ENCODE measurements at regions not wholly inside any gene's neighbourhood (a gene's known extent, or its start where the extent isn't known, plus 50 kb on each side); places are given as distances from the start of the nearest gene placed in this dataset.

DNA sequence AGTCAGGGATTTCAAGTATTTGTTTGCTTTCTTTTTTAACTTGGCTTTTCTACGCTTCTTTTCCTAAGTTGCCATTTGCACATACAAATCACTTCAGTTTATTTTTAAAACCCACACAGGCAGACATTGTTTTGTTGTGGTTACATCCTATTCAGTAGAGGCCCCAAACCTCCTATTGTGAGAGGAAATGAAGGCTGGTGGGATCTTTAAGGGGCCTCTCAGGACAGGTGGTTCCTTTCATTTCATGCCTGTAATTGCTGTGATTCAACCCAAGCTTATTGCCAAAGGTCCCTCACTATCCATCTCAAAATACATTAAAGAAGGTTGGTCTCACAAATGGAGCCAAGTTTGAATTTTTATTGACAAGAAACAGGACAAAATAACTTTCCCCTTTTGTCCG lies 257.1 kb downstream of the ADAMTS20 start:
- H3K4me3 Mint-ChIP-seq, result no peak overlapping the region
- ChIA-PET CTCF (no interaction called here), POLR2A (no interaction called here)
- H3K4me1 Mint-ChIP-seq (ENCODE audit: low read depth), result no peaks in the 10 kb centered on the region
- H3K27me3 Mint-ChIP-seq, result no peaks in the 10 kb centered on the region
- intact Hi-C loops (cut with micrococcal nuclease), result no loop called here
- peaks cover 2% of the 10 kb centered on the region for H3K9me3 Mint-ChIP-seq
- H3K27ac Mint-ChIP-seq, result no peak overlapping the region
- no peak for DNase-seq
- H3K36me3 Mint-ChIP-seq, result no peaks in the 10 kb centered on the region

GRCh38 chr12:43294147-43294546 lies 257.9 kb downstream of the ADAMTS20 start:
- H3K9me3 Mint-ChIP-seq, result peaks cover 2% of the 10 kb centered on the region
- no peaks in the 10 kb centered on the region for H3K36me3 Mint-ChIP-seq
- intact Hi-C loops (cut with micrococcal nuclease), result no loop called here
- CTCF ChIA-PET, result no interaction called here
- H3K4me3 Mint-ChIP-seq, result no peak overlapping the region
- H3K4me1 Mint-ChIP-seq (ENCODE audit: low read depth), result no peaks in the 10 kb centered on the region
- no peak for DNase-seq
- no peak overlapping the region for H3K27ac Mint-ChIP-seq
- no peaks in the 10 kb centered on the region for H3K27me3 Mint-ChIP-seq
- POLR2A ChIA-PET, result no interaction called here

DNA sequence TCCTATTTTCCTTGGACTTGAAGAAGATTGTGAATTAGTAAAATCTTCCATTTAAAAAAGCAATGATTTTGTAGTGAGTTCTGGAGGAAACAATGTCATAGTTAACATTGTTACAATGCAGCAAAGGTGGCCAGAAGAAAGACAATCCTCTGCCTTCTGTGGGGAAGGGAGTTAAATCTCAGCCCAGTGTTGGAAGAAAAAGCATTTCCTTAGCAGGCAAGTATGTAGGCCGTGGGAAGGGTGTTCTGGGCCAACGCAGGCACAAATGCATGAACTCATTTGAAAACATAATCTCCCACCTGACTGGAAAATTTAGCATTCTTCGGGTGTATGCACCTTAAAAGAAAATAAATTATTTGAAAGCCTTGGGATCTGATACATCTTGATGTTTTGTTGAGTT lies 258.6 kb downstream of the ADAMTS20 start:
- POLR2A ChIA-PET, result no interaction called here
- Mint-ChIP-seq H3K27me3 (no peaks in the 10 kb centered on the region), H3K27ac (no peak overlapping the region), H3K4me1 (ENCODE audit: low read depth) (no peaks in the 10 kb centered on the region), H3K9me3 (peaks cover 2% of the 10 kb centered on the region), H3K4me3 (no peak overlapping the region), H3K36me3 (no peaks in the 10 kb centered on the region)
- CTCF ChIA-PET, result no interaction called here
- intact Hi-C loops (cut with micrococcal nuclease), result no loop called here
- no peak for DNase-seq

GRCh38 chr12:43292699-43293098 lies 259.3 kb downstream of the ADAMTS20 start:
- POLR2A ChIA-PET, result no interaction called here
- no peaks in the 10 kb centered on the region for H3K4me1 Mint-ChIP-seq (ENCODE audit: low read depth)

DNA sequence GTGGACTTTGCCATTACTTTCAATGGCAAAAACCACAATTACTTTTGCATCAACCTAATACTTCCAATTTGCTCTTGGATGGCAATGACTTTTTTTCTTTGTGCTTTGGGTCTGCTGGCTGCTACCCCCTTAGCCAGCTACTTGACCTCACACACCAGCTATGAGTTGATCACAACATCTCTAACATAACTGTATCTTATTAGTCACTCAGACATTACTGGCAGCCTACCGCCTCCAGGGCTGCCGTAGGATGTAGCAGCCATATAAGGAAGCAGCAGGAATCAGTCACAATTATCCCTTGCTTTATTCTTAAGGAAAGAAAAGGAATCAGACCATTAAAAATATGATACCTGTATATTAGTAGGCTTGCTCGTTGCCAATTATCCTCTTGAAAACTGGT lies 260.5 kb downstream of the ADAMTS20 start:
- Mint-ChIP-seq H3K27me3 (no peaks in the 10 kb centered on the region), H3K36me3 (no peaks in the 10 kb centered on the region), H3K9me3 (no peaks in the 10 kb centered on the region), H3K4me3 (no peak overlapping the region), H3K27ac (no peak overlapping the region), H3K4me1 (ENCODE audit: low read depth) (no peaks in the 10 kb centered on the region)
- CTCF ChIA-PET, result no interaction called here
- no peak for DNase-seq
- POLR2A ChIA-PET, result no interaction called here
- intact Hi-C loops (cut with micrococcal nuclease), result no loop called here

More at GRCh38 chr12:43292699-43293098, 259.3 kb downstream of the ADAMTS20 start:
- CTCF ChIA-PET, result no interaction called here
- H3K9me3 Mint-ChIP-seq, result peaks cover 2% of the 10 kb centered on the region
- no peaks in the 10 kb centered on the region for H3K27me3 Mint-ChIP-seq
- no peak overlapping the region for H3K4me3 Mint-ChIP-seq
- no peak for DNase-seq
- H3K36me3 Mint-ChIP-seq, result no peaks in the 10 kb centered on the region
- intact Hi-C loops (cut with micrococcal nuclease), result no loop called here
- no peak overlapping the region for H3K27ac Mint-ChIP-seq

GRCh38 chr12:43290836-43291235 lies 261.2 kb downstream of the ADAMTS20 start:
- POLR2A ChIA-PET, result no interaction called here
- H3K4me1 Mint-ChIP-seq (ENCODE audit: low read depth), result no peaks in the 10 kb centered on the region
- H3K27me3 Mint-ChIP-seq, result no peaks in the 10 kb centered on the region
- no peaks in the 10 kb centered on the region for H3K9me3 Mint-ChIP-seq
- no peak overlapping the region for H3K27ac Mint-ChIP-seq
- H3K4me3 Mint-ChIP-seq, result no peak overlapping the region
- intact Hi-C loops (cut with micrococcal nuclease), result no loop called here
- CTCF ChIA-PET, result no interaction called here
- H3K36me3 Mint-ChIP-seq, result no peaks in the 10 kb centered on the region
- DNase-seq, result no peak

- no peak overlapping the region for H3K4me3 Mint-ChIP-seq
- intact Hi-C loops (cut with micrococcal nuclease), result no loop called here
- no peak for DNase-seq
- H3K27me3 Mint-ChIP-seq, result no peaks in the 10 kb centered on the region
- ChIA-PET CTCF (no interaction called here), POLR2A (no interaction called here)
- H3K9me3 Mint-ChIP-seq, result no peaks in the 10 kb centered on the region
- no peak overlapping the region for H3K27ac Mint-ChIP-seq
- no peaks in the 10 kb centered on the region for H3K36me3 Mint-ChIP-seq
- no peaks in the 10 kb centered on the region for H3K4me1 Mint-ChIP-seq (ENCODE audit: low read depth)
These were observed 262.6 kb downstream of the ADAMTS20 start for GRCh38 chr12:43289426-43289801.

DNA sequence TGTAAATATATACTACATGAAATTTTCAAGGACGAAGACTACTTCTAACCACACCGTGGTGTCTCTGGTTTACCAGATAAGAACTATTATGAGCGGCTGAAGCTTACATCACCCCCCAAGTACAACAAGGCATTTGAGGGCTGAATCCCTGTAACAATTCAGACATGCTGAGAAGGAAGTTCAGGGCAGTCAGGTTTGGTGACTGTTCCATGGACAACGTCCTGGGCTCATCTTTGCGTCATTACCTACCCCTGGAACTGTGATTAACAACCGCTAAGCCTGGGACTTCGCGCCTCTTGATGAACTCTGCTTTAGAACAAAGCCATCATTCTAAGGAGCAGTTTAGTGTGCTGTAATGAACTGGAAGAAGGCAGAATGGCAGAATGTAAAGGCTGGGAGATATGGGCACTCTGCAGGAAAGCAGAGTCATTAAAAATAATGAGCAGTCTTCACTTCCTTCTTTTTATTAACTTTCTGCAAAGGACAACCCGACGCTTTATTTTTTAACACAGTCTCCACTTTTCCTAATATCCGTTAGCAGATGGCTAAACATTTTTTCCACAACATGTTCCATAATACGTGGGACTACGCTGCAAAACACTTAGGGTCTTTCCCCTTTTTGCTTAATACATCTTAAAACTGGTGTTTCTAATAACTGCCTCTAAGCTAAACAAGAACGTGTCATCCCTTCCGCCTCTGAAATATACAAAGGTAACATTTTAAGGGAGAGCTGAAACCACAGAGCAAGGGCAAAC lies 263.2 kb downstream of the ADAMTS20 start:
- ChIA-PET POLR2A (no interaction called here), CTCF (no interaction called here)
- intact Hi-C loops (cut with micrococcal nuclease), result no loop called here
- Mint-ChIP-seq H3K9me3 (no peaks in the 10 kb centered on the region), H3K27me3 (no peaks in the 10 kb centered on the region), H3K4me3 (no peak overlapping the region), H3K36me3 (no peaks in the 10 kb centered on the region), H3K4me1 (ENCODE audit: low read depth) (no peaks in the 10 kb centered on the region), H3K27ac (no peak overlapping the region)
- DNase-seq, result no peak

GRCh38 chr12:43287706-43288383 lies 264.2 kb downstream of the ADAMTS20 start:
- Mint-ChIP-seq H3K9me3 (no peaks in the 10 kb centered on the region), H3K4me3 (no peak overlapping the region), H3K27me3 (no peaks in the 10 kb centered on the region), H3K36me3 (no peaks in the 10 kb centered on the region), H3K27ac (no peak overlapping the region), H3K4me1 (ENCODE audit: low read depth) (no peaks in the 10 kb centered on the region)
- ChIA-PET CTCF (no interaction called here), POLR2A (no interaction called here)
- DNase-seq, result no peak
- intact Hi-C loops (cut with micrococcal nuclease), result no loop called here

- ChIA-PET POLR2A (no interaction called here), CTCF (no interaction called here)
- no peak overlapping the region for H3K4me3 Mint-ChIP-seq
- no peaks in the 10 kb centered on the region for H3K36me3 Mint-ChIP-seq
- H3K27me3 Mint-ChIP-seq, result no peaks in the 10 kb centered on the region
- H3K27ac Mint-ChIP-seq, result no peak overlapping the region
- no peaks in the 10 kb centered on the region for H3K9me3 Mint-ChIP-seq
- intact Hi-C loops (cut with micrococcal nuclease), result no loop called here
- H3K4me1 Mint-ChIP-seq (ENCODE audit: low read depth), result no peaks in the 10 kb centered on the region
- DNase-seq, result no peak
These were observed 265.0 kb downstream of the ADAMTS20 start for GRCh38 chr12:43286986-43287385.

DNA sequence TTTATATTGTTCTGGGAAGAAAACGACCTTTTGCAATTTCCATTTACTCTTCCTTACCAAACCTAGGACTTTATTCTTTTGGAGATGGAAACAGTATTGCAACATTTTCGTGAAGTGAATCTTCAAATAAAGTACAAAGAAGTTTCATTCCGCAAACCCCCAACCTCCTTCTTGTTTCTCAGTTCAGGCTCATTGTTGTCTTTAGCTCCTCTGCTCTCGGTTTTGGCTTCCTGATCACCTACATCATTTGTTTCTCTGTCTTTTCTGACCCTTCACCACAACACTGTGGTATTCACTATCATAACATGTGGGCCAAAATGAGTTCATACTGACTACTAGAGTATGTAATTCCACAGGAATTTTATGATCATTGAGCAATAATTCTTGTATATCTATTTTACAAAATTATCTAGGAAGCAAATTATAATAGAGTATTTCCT lies 266.8 kb downstream of the ADAMTS20 start:
- no peak overlapping the region for H3K4me3 Mint-ChIP-seq
- ChIA-PET POLR2A (no interaction called here), CTCF (no interaction called here)
- no peaks in the 10 kb centered on the region for H3K4me1 Mint-ChIP-seq (ENCODE audit: low read depth)
- no peaks in the 10 kb centered on the region for H3K27me3 Mint-ChIP-seq
- intact Hi-C loops (cut with micrococcal nuclease), result no loop called here
- no peaks in the 10 kb centered on the region for H3K9me3 Mint-ChIP-seq
- no peaks in the 10 kb centered on the region for H3K36me3 Mint-ChIP-seq
- no peak overlapping the region for H3K27ac Mint-ChIP-seq
- DNase-seq, result no peak

GRCh38 chr12:43284486-43285158 lies 267.4 kb downstream of the ADAMTS20 start:
- ChIA-PET POLR2A (no interaction called here), CTCF (no interaction called here)
- Mint-ChIP-seq H3K4me1 (ENCODE audit: low read depth) (no peaks in the 10 kb centered on the region), H3K27me3 (no peaks in the 10 kb centered on the region), H3K36me3 (no peaks in the 10 kb centered on the region), H3K27ac (no peak overlapping the region), H3K9me3 (no peaks in the 10 kb centered on the region), H3K4me3 (no peak overlapping the region)
- no peak for DNase-seq
- intact Hi-C loops (cut with micrococcal nuclease), result no loop called here

DNA sequence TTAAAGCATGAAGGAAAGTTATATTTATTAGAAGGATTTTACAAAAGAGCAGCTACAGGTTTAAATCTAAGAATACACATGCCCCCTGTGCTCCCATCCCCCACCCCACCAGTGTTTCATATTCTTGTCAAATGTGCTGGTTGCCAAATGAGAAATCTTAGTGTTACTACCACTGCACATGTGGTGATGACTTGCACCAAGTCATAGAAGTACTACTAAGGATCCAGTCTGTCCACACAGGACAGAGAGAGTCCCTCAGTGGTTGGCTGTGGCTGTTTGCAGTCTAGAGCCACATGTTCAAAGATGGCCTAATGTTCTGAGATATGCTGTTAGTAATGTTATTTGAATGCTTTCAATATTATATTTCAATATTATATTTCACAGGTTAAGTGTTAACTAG lies 268.8 kb downstream of the ADAMTS20 start:
- DNase-seq, result no peak
- H3K27me3 Mint-ChIP-seq, result no peaks in the 10 kb centered on the region
- H3K9me3 Mint-ChIP-seq, result no peaks in the 10 kb centered on the region
- no peaks in the 10 kb centered on the region for H3K36me3 Mint-ChIP-seq
- intact Hi-C loops (cut with micrococcal nuclease), result no loop called here
- H3K27ac Mint-ChIP-seq, result no peak overlapping the region
- ChIA-PET CTCF (no interaction called here), POLR2A (no interaction called here)
- no peaks in the 10 kb centered on the region for H3K4me1 Mint-ChIP-seq (ENCODE audit: low read depth)
- H3K4me3 Mint-ChIP-seq, result no peak overlapping the region
